HUES6 (cell line): ENCODE measurements at regions not wholly inside any gene's neighbourhood (a gene's known extent, or its start where the extent isn't known, plus 50 kb on each side); places are given as distances from the start of the nearest gene placed in this dataset.
"Not testable (repeated sequence)": the region's sequence is repeated elsewhere in the genome, so short reads cannot be mapped to it uniquely, and the experiment has no call there.

Experiments used
- H3K27ac ChIP-seq: 2 replicates; pipeline ENCODE4 v1.7.0; 2013; ENCODE audit warnings: low read depth, mild to moderate bottlenecking, low read length, inconsistent platforms
- H3K27me3 ChIP-seq: 2 replicates; pipeline ENCODE4 v1.6.1; 2013; ENCODE audit warnings: low read length; ENCODE audit not compliant: control insufficient read depth, insufficient read depth
- H3K36me3 ChIP-seq: 2 replicates; pipeline ENCODE4 v1.6.1; 2013; ENCODE audit warnings: low read length; ENCODE audit not compliant: control insufficient read depth, insufficient read depth
- H3K4me1 ChIP-seq: 2 replicates; pipeline ENCODE4 v1.6.1; 2013; ENCODE audit warnings: low read length; ENCODE audit not compliant: control insufficient read depth, insufficient read depth
- H3K4me3 ChIP-seq: 2 replicates; pipeline ENCODE4 v1.5.1; 2013; ENCODE audit warnings: low read depth, low read length
- H3K9ac ChIP-seq: one replicate; pipeline ENCODE4 v1.6.1; 2013; ENCODE audit warnings: mild to moderate bottlenecking, low read length
- H3K9me3 ChIP-seq: 2 replicates; pipeline ENCODE4 v1.6.1; 2013; ENCODE audit warnings: low read depth, low read length; ENCODE audit not compliant: control insufficient read depth, insufficient read depth

GRCh38 chr13:80901111-80901510, 560.2 kb upstream of the SPRY2 start:
- Histone ChIP-seq H3K27me3 (no peaks in the 10 kb centered on the region), H3K4me1 (no peaks in the 10 kb centered on the region), H3K27ac (no peak overlapping the region), H3K36me3 (no peaks in the 10 kb centered on the region), H3K9ac (no peak overlapping the region), H3K9me3 (no peaks in the 10 kb centered on the region), H3K4me3 (no peak overlapping the region)

- H3K27me3 ChIP-seq: no peaks in the 10 kb centered on the region
- H3K4me3 ChIP-seq: no peak overlapping the region
- H3K27ac ChIP-seq: no peak overlapping the region
- H3K4me1 ChIP-seq: no peaks in the 10 kb centered on the region
- H3K36me3 ChIP-seq: no peaks in the 10 kb centered on the region
- no peaks in the 10 kb centered on the region for H3K9me3 ChIP-seq
- H3K9ac ChIP-seq: no peak overlapping the region
Observed at GRCh38 chr13:80900561-80900960, 559.6 kb upstream of the SPRY2 start.

- not testable (repeated sequence) for H3K9me3 ChIP-seq, H3K4me1 ChIP-seq, H3K27me3 ChIP-seq, H3K36me3 ChIP-seq, H3K9ac ChIP-seq, H3K4me3 ChIP-seq, H3K27ac ChIP-seq
Observed at GRCh38 chr13:80897641-80898040, 556.7 kb upstream of the SPRY2 start.

GRCh38 chr13:80894917-80895316, 554.0 kb upstream of the SPRY2 start:
- no peaks in the 10 kb centered on the region for H3K27me3 ChIP-seq
- no peaks in the 10 kb centered on the region for H3K36me3 ChIP-seq
- H3K9me3 ChIP-seq: no peaks in the 10 kb centered on the region
- H3K27ac ChIP-seq: no peak overlapping the region
- no peaks in the 10 kb centered on the region for H3K4me1 ChIP-seq
- no peak overlapping the region for H3K4me3 ChIP-seq
- no peak overlapping the region for H3K9ac ChIP-seq

GRCh38 chr13:80889829-80890228, 548.9 kb upstream of the SPRY2 start:
- H3K27me3 ChIP-seq: no peaks in the 10 kb centered on the region
- H3K9me3 ChIP-seq: no peaks in the 10 kb centered on the region
- no peak overlapping the region for H3K4me3 ChIP-seq
- H3K4me1 ChIP-seq: no peaks in the 10 kb centered on the region
- no peaks in the 10 kb centered on the region for H3K36me3 ChIP-seq
- H3K27ac ChIP-seq: no peak overlapping the region
- no peak overlapping the region for H3K9ac ChIP-seq

GRCh38 chr13:80888390-80888789, 547.5 kb upstream of the SPRY2 start:
- H3K4me1 ChIP-seq: no peaks in the 10 kb centered on the region
- H3K27ac ChIP-seq: no peak overlapping the region
- no peaks in the 10 kb centered on the region for H3K27me3 ChIP-seq

GRCh38 chr13:80884056-80884785, 543.3 kb upstream of the SPRY2 start:
- H3K27me3 ChIP-seq: no peaks in the 10 kb centered on the region
- no peak overlapping the region for H3K4me3 ChIP-seq
- H3K36me3 ChIP-seq: no peaks in the 10 kb centered on the region
- H3K9ac ChIP-seq: no peak overlapping the region
- peaks cover 8% of the 10 kb centered on the region for H3K4me1 ChIP-seq
- H3K27ac ChIP-seq: no peak overlapping the region
- H3K9me3 ChIP-seq: no peaks in the 10 kb centered on the region

More at GRCh38 chr13:80888390-80888789, 547.5 kb upstream of the SPRY2 start:
- H3K36me3 ChIP-seq: no peaks in the 10 kb centered on the region
- H3K9ac ChIP-seq: no peak overlapping the region
- H3K4me3 ChIP-seq: no peak overlapping the region
- H3K9me3 ChIP-seq: no peaks in the 10 kb centered on the region

GRCh38 chr13:80883545-80883944, 542.6 kb upstream of the SPRY2 start:
- H3K4me1 ChIP-seq: peaks cover 11% of the 10 kb centered on the region
- H3K27me3 ChIP-seq: no peaks in the 10 kb centered on the region
- H3K9ac ChIP-seq: no peak overlapping the region
- H3K4me3 ChIP-seq: no peak overlapping the region
- no peak overlapping the region for H3K27ac ChIP-seq
- no peaks in the 10 kb centered on the region for H3K36me3 ChIP-seq
- H3K9me3 ChIP-seq: no peaks in the 10 kb centered on the region

GRCh38 chr13:80881942-80882445, 541.1 kb upstream of the SPRY2 start:
- Histone ChIP-seq H3K4me1 (peaks cover 18% of the 10 kb centered on the region), H3K36me3 (no peaks in the 10 kb centered on the region), H3K27me3 (no peaks in the 10 kb centered on the region), H3K4me3 (no peak overlapping the region), H3K27ac (no peak overlapping the region), H3K9ac (no peak overlapping the region), H3K9me3 (no peaks in the 10 kb centered on the region)

GRCh38 chr13:80881495-80881894, 540.6 kb upstream of the SPRY2 start:
- Histone ChIP-seq H3K36me3 (no peaks in the 10 kb centered on the region), H3K4me3 (no peak overlapping the region), H3K27ac (no peak overlapping the region), H3K9ac (no peak overlapping the region), H3K9me3 (no peaks in the 10 kb centered on the region), H3K27me3 (no peaks in the 10 kb centered on the region), H3K4me1 (peaks cover 18% of the 10 kb centered on the region)

GRCh38 chr13:80881034-80881433, 540.1 kb upstream of the SPRY2 start:
- H3K36me3 ChIP-seq: no peaks in the 10 kb centered on the region
- H3K27me3 ChIP-seq: no peaks in the 10 kb centered on the region
- peaks cover 18% of the 10 kb centered on the region for H3K4me1 ChIP-seq
- no peak overlapping the region for H3K4me3 ChIP-seq
- no peak overlapping the region for H3K9ac ChIP-seq
- H3K27ac ChIP-seq: no peak overlapping the region
- no peaks in the 10 kb centered on the region for H3K9me3 ChIP-seq
